Kidney (tissue), 13 donors: ENCODE measurements at regions not wholly inside any gene's neighbourhood (a gene's known extent, or its start where the extent isn't known, plus 50 kb on each side); places are given as distances from the start of the nearest gene placed in this dataset.
A peak's percentile ranks its signal among the peaks of the same experiment; 100 is the strongest.

ENCODE experiments used
- DNase-seq, 5 donors: peaks; one replicate each; pipeline ENCODE4 v3.0.0-alpha.2; 2013 to 2020
- FAIRE-seq: peaks from 2 replicates; lab custom pipeline; 2012; peaks lifted over from hg19 to GRCh38; lab: Jason Lieb, UNC
- H3K27ac ChIP-seq, 2 donors: one replicate each; pipeline ENCODE4 v1.7.0; 2013; ENCODE audit warnings: low read depth in 2 of 2, low read length in 2 of 2, inconsistent platforms in 1 of 2
- H3K27me3 ChIP-seq: one replicate; pipeline ENCODE4 v1.7.1; 2013; ENCODE audit warnings: low read length, inconsistent platforms; ENCODE audit not compliant: control insufficient read depth, insufficient read depth
- H3K36me3 ChIP-seq, 3 donors: one replicate each; pipeline versions ENCODE4 v1.7.0 to v1.7.1; 2013; ENCODE audit warnings: low read length in 3 of 3, control low read depth in 1 of 3, inconsistent platforms in 1 of 3; ENCODE audit not compliant: insufficient read depth in 3 of 3, control insufficient read depth in 2 of 3
- H3K4me1 ChIP-seq, 3 donors: one replicate each; pipeline versions ENCODE4 v1.7.0 to v1.7.1; 2013; ENCODE audit warnings: low read length in 3 of 3, inconsistent platforms in 1 of 3, low read depth in 1 of 3; ENCODE audit not compliant: control insufficient read depth in 2 of 3, insufficient read depth in 2 of 3
- H3K4me3 ChIP-seq, 3 donors: one replicate each; pipeline versions ENCODE4 v1.7.0 to v1.8.1; 2013; ENCODE audit warnings: low read length in 3 of 3, control low read depth in 1 of 3, inconsistent platforms in 1 of 3
- H3K9ac ChIP-seq, 3 donors: one replicate each; pipeline versions ENCODE4 v1.7.0 to v1.7.1; 2013; ENCODE audit warnings: low read length in 3 of 3, control low read depth in 1 of 3, inconsistent platforms in 1 of 3
- H3K9me3 ChIP-seq, 3 donors: one replicate each; pipeline versions ENCODE4 v1.7.0 to v1.7.1; 2013; ENCODE audit warnings: low read length in 3 of 3, control low read depth in 1 of 3, inconsistent platforms in 1 of 3; ENCODE audit not compliant: control insufficient read depth in 2 of 3, insufficient read depth in 1 of 3
- CTCF ChIP-seq: IDR thresholded peaks from 3 replicates; pipeline ENCODE4 v1.5.1; 2012; ENCODE audit warnings: mild to moderate bottlenecking, moderate library complexity, borderline replicate concordance; ENCODE audit not compliant: insufficient read depth; ENCODE audit errors: extremely low read depth
- intact Hi-C: fragments of 100-400 bp; cut with DNase I; formaldehyde crosslinking; loops from one replicate; pipeline ENCODE4 v1.11.1; 2022
- donor health status: control.
- donor health status: control.
- donor health status: control.
- donor health status: control.
- donor health status: control.
- donor health status: DM: yes; HTN: yes; CAD: no.
- donor health status: Normal renal cell carcinoma (clear cell type).

GRCh38 chr2:19592197-19592596 is 233.8 kb upstream of the OSR1 start:
- Histone ChIP-seq H3K4me3 (no peak overlapping the region), H3K9ac (no peak overlapping the region), H3K4me1 (no peaks in the 10 kb centered on the region), H3K27me3 (no peaks in the 10 kb centered on the region), H3K9me3 (no peaks in the 10 kb centered on the region), H3K27ac (no peak overlapping the region), H3K36me3 (no peaks in the 10 kb centered on the region)
- intact Hi-C loops: no loop called here
- DNase-seq (no peak), FAIRE-seq (no peak)
- TF ChIP-seq CTCF: no peak

DNA sequence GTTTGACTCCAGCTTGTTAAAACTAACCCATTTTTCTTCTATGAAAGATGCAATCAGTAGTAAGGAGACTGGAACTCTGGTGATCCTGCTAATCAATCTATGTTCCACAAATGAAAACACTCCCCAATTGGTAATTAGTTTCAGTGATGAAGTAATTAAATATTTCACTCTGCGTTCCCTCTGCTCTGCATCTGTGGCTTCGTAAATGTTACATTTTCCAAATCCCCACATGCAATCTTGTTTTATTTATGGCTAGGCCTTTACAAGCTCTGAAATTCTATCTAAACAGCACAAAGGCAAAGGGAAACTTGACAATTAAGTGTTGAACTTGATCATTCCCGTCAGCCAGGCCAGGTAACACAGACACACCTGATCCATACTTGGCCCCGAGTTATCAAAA is 231.4 kb upstream of the OSR1 start:
- H3K4me1 ChIP-seq: no peaks in the 10 kb centered on the region
- TF ChIP-seq CTCF: no peak
- intact Hi-C loops: no loop called here
- FAIRE-seq (no peak), DNase-seq (no peak)
- H3K9ac ChIP-seq: no peak overlapping the region
- no peaks in the 10 kb centered on the region for H3K36me3 ChIP-seq
- H3K27me3 ChIP-seq: no peaks in the 10 kb centered on the region
- no peak overlapping the region for H3K4me3 ChIP-seq
- no peaks in the 10 kb centered on the region for H3K9me3 ChIP-seq
- no peak overlapping the region for H3K27ac ChIP-seq

- no peak for TF ChIP-seq CTCF
- FAIRE-seq: no peak
- Histone ChIP-seq H3K4me1 (peaks cover 0 to 2% (median 0%) of the 10 kb centered on the region in 3 donors), H3K36me3 (no peaks in the 10 kb centered on the region), H3K9ac (no peak overlapping the region), H3K27me3 (no peaks in the 10 kb centered on the region), H3K4me3 (no peak overlapping the region), H3K9me3 (no peaks in the 10 kb centered on the region), H3K27ac (no peak overlapping the region)
- intact Hi-C loops: no loop called here
- peak in 4 of 5 donors; percentile 63 to 84 (median 71) for DNase-seq
These were observed 222.4 kb upstream of the OSR1 start for GRCh38 chr2:19580830-19581229.

DNA sequence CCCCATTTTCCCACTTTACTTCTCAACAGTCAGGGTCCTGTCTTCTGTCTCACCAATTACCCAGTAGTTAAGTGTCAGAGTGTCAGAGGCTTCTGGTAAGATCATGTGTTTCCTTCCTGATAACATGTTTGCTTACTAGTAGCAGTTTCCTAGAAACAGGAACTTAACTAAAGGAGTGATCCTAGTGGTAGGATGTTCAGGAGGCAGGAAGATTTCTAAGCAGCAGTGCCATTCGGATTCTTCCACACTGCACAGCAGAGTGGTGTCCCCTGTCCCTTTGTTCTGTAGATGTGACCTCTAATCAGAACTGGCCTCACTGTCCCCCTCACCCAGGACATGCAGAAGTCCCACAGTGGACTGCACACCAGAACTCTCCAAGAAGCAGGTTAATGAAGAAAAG is 221.8 kb upstream of the OSR1 start:
- H3K27ac ChIP-seq: no peak overlapping the region
- intact Hi-C loops: no loop called here
- FAIRE-seq (no peak), DNase-seq (no peak)
- H3K36me3 ChIP-seq: no peaks in the 10 kb centered on the region
- H3K4me1 ChIP-seq: peaks cover 0 to 2% (median 0%) of the 10 kb centered on the region in 3 donors
- H3K27me3 ChIP-seq: no peaks in the 10 kb centered on the region
- no peak overlapping the region for H3K9ac ChIP-seq
- no peaks in the 10 kb centered on the region for H3K9me3 ChIP-seq
- no peak for TF ChIP-seq CTCF
- H3K4me3 ChIP-seq: no peak overlapping the region
